Hepatocyte (in vitro differentiated cells): ENCODE measurements at regions not wholly inside any gene's neighbourhood (a gene's known extent, or its start where the extent isn't known, plus 50 kb on each side); places are given as distances from the start of the nearest gene placed in this dataset.

Experiments
- CTCF ChIP-seq: fragments of 200-600 bp; sonication (generic); IDR thresholded peaks from 2 replicates; pipeline ENCODE4 v1.5.1; 2016; ENCODE audit warnings: antibody characterized with exemption, mild to moderate bottlenecking; ENCODE audit not compliant: poor library complexity
- EZH2 ChIP-seq: fragments of 200-600 bp; sonication (generic); IDR thresholded peaks from 2 replicates; pipeline ENCODE4 v1.6.1; 2016; ENCODE audit warnings: antibody characterized with exemption, mild to moderate bottlenecking, borderline replicate concordance
- EZH2phosphoT487 ChIP-seq: fragments of 200-600 bp; sonication (generic); IDR thresholded peaks from one replicate; pipeline ENCODE4 v1.6.1; 2018; ENCODE audit warnings: antibody characterized with exemption, mild to moderate bottlenecking, low read depth, moderate library complexity; ENCODE audit not compliant: unreplicated experiment, severe bottlenecking

DNA sequence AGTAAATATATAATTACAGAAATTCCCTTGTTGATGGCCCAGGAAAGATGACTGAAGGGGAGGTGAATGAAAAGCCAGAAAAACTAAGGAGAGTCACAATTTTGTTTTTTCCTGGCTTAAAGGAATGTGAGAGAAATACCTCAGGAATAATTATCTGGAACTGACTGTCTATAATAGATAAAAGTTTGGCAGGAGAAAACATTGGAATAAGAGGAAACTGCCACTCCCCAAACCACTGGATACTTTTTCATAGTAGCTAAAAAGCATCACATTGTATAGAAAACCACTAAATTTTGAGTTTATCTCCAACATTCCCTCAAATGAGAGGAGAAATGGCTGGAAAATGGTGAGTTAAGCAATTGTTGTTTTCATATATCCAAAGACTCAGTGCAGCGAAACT, 326.0 kb downstream of the NPR3 start:
- no peak for TF ChIP-seq CTCF
- no peak for TF ChIP-seq EZH2phosphoT487
- no peak for TF ChIP-seq EZH2
